GM18508 (cell line): ENCODE measurements at regions not wholly inside any gene's neighbourhood (a gene's known extent, or its start where the extent isn't known, plus 50 kb on each side); places are given as distances from the start of the nearest gene placed in this dataset.
"Not testable (repeated sequence)": the region's sequence is repeated elsewhere in the genome, so short reads cannot be mapped to it uniquely, and the experiment has no call there.

Source experiments
- ATAC-seq: cut with Tn5 transposase; IDR thresholded peaks from one replicate; pipeline ENCODE4 v1.9.1; 2021; ENCODE audit warnings: moderate number of reproducible peaks; ENCODE audit not compliant: insufficient read depth, unreplicated experiment

DNA sequence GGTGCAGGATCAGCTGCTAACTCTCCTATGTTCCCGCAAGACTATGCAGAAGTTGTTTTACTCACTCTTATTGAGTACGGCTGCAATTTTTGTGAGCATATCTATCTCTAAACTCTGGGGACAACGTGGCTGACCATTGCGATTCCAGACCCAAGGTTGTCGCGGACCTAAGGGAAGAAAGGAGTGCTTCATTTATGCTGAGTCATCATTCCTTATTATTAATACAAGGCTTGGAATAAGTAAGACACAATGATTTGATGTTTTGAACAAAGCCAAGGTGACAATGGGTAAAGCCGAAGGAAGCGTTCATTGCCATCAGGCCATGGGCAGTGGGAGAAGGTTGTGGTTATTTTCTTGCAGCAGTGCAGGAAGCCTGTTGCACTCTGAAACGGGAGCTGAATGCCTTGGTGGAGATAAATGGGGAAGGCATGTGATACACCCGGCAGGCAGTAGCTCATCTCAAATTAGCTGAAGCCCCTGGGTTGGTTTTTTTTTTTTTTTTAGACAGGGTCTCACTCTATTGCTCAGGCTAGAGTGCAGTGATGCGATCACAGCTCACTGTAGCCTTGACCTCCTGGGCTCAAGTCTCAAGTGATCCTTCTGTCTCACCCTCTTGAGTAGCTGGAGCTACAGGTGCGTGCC lies 605.7 kb downstream of the TYW1 start:
- no peak for ATAC-seq

DNA sequence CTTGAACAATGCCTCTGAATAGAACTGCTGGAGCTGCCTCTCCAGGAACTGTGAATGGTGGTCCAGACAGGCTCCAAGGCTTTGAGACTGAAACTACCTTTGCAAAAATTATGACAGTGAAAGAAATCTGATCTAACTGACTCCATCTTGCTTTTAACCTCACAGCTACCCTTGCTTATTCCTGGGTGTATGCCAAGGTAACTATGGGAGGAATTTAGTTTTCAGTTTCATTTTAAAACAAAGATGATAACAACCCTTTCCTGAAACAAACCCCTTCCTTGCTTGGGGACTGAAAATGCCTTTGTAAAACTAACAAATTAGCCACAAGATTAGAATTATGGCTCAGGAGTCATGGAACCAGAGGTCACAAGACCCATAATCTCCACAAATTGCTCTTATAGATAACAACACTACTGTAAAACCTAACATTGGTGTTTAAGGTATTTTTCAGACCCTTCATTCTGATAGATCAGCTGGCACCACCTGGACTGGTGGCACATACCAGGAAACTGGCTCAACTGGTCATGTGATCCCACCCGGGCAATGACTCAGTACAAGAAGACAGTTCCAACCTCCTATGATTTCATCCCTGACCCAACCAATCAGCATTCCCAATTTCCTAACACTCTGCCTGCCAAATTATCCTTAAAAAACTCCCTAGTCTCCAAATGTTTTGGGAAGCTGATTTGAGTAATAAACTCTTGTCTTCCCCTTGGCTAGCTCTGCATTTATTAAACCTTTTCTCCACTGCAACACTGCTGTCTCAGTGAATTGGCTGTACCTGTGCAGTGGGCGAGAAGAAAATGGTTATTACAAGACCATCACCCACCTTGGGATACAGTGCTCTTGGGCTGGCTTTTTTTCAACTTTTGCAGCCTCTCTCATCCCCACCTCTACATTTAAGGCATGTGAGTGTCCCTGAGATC lies 608.1 kb downstream of the TYW1 start:
- no peak for ATAC-seq

DNA sequence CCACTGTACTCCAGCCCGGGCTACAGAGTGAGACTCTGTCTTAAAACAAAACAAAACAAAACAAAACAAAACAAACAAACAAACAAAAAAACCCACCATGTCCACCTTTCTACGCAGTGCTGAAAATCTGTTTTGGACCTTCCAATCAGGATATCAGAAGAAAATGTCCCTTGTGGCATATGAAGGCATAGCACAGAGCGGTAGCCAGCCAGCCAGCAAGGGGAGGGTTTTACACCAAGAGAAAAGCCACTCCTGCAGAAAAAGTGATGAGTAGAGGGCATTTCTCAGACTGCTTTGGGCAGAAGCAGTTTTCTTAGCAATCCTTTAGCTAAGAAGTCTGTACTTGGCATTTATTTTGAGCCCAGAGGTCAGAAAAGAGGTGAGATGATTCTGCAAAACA lies 612.2 kb downstream of the TYW1 start:
- ATAC-seq = no peak

DNA sequence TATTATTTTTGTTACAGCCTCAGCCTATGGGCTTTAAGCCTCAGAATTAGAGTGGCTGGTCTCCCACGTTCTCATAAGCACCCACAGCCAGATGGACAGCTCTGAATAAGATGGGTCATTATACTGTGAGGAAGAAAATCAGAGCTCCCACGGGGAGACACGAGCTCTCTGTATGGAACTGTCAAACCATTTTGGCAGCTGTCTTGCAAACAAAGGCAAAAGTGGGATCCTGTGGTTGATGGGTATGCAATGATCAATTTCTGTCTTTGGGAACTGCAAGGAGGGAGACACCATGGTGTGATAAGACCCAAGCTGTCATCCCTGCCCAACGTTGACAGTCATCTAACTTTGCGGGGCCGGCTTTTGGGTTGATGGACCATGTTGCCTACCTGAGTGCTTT lies 614.3 kb downstream of the TYW1 start:
- no peak for ATAC-seq

DNA sequence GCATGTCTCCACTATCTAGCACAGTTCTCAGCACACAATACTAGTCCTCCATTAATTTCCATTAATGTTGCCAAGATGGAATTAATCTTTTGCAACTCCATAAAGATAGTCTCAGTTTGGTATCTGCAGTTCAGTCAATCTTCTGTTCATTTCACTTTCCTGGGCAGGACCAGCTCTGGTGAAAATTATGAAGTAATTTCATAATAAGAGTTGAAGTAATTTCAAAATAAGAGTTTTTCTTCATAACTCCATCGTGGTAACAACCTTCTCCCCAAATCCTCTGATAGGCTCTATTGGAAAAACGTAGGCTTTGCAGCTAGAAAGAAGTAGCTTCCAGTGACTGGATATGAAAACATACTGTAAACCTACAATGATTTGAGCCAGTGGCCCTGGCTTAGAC lies 618.2 kb downstream of the TYW1 start:
- no peak for ATAC-seq

DNA sequence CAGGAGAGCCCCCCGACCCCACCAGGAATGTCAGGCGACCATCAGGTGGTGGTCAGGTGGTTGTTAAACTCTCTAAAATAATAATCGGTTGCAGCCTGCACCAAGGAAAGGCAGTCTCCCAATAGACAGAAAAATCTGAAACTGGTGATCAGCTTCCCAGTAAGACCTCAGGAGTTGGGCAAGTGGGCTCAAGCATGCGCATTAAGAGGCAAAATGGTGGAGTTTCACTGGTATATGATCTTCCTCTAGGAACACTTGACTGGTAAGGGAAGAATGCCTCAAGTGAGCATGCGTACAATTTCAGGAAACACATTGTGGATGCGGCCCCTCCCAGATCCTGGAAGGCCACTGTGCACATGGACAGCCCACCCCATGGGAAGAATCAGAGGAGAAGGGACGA lies 619.9 kb downstream of the TYW1 start:
- ATAC-seq = no peak

DNA sequence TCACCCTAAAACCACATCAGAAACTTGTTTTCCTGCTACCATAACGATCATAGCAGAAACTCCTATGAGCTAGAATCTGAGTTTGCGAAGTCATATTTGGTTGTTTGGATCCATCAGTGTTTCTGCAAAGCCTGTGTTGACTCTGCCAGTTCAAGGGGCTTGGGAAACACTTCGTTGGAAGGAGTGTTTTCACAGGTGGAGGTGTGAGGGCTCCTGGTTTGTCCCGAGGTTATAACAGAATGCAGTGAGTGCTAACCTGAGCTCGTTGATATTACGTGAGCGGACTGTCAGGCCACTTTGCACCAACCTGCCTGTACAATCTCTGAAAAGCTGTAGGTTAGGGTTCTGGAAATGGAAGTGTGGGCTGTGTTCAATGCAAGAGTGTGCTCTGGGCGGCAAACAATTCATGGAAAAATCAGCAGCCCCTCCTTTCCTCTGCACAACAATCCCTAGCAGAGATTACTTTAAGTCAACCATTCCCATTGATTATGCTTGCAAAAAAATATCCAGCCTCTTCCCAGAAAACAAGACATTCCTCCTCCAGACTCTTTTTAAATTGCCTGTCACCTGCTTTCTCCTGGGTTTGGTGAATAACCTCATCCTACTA lies 622.0 kb downstream of the TYW1 start:
- no peak for ATAC-seq

DNA sequence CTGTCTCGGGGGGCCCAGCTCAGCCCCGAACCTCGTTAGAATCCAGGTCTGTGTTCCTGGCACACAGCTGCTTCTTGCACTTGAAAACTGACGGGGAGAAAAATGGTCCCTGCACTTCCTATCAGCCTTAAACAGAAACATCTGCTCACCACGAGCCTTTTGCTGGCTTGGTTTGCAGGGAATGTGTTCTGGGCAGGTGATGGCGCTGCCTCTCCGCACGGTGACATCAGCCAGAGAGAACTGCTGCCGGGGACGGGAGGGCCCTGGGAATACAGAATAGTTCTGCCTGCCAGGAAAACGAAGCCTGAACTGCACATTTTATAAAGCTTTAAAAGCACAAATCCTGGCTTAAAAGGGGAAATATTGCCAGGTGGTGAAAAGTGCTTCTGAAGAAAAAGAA lies 622.5 kb downstream of the TYW1 start:
- ATAC-seq = no peak

DNA sequence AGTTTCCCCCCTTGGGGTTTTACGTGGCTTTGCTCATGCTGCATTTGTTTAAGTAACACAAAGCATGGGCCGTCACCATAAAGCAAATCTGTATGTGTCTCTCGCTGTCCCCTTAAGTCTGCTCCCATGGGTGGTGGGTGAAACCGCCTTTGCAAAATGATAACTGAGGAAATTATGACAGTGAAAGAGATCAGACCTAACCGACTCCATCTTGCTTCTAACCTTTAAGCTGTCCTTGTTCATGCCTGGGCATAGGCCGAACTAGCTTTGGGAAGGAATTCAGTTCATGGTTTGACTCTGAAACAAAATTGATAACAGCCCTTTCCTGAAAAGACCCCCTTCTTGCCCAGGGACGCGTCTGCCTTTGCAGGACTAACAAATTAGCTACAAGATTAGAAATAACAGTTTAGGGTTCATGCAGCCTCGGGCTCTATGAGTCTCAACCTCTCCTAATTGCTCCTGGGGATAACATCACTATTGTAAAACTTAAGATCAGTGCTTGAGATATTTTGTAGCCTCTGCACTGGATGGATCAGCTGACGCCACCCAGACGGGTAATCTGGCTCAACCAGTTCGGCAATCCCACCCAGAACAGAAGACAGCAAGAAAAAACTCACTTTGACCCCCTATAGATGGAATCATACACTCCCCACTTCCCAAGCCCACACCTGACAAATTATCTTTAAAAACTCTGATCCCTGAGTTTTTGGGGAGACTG lies 623.7 kb downstream of the TYW1 start:
- ATAC-seq = no peak

DNA sequence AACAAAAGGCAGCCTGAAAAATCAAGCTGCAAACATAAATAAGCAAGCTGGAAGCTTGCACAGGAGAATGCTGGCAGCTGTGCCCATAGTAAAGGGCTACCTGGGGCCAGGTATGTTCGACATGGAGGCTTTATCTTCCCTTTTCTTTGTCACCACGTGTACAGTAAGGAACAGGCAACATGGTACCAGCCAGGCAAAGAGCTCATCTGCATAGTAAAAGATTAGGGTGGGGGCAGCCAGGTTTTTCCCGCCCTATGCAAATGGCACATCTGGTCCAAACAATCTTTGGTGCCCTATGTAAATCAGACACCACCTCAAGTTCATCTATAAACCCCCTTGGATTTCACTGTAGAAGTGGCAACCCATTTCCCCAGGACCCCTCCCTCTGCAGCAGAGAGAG lies 625.1 kb downstream of the TYW1 start:
- ATAC-seq = no peak

DNA sequence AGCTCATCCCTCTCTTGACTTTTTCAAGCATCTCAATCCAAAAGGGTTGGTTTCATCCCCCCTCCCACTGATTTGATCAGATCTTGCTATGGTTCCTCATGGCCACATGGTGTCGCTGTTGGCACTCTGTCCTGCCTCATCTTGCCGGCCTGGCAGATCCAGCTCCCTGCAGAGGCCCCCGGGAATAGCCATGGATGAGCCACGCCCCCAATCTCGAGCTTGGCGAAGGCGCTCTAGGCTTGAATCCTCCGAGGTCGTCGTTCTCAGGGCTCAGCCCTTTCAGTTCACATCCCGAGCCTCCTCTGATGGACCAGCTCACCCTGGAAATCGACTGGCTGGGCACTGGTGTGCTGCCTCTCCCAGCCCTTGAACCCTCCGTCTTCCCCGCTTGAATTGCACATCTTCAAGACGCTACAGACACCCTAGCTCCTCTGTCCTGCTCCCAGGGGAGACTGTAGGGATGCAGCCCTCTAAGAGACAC lies 628.7 kb downstream of the TYW1 start:
- ATAC-seq = no peak

DNA sequence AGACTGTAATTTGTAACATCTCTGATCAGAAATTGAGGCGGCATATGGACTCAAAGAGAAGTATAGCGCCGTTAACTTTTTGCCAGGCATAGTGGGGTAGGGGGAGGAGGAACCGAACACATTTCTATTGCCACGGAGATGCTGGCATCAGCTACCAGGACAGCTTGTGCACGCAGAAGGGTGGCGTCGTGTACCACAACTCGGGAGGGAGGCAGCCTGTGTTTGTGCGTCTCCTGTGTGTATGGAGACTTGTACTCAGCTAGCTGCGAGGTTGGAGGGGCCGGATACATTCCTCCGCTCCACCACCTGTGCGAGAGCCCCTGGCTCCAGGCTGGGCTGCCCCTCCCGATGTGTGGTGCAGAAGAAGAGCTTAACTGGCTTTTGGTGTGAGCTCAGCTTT lies 634.8 kb downstream of the TYW1 start:
- no peak for ATAC-seq

DNA sequence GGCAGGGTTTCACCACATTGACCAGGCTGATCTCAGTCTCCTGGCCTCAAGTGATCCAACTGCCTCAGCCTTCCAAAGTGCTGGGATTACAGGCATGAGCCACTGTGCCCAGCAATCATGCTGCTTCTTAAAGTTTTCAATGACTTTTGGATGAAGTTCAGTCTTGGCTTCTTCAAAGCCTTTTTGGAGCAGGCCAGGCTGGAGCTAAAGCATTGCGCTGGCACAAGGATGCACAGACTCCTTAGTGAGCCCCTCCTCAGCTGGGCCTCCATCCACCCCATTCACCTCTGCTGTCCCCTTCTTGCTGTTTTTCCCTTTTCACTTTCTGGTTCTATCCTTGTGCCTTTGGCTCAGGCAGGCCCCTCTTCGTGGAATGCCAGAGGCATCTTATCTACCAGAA lies 638.6 kb downstream of the TYW1 start:
- ATAC-seq = no peak

DNA sequence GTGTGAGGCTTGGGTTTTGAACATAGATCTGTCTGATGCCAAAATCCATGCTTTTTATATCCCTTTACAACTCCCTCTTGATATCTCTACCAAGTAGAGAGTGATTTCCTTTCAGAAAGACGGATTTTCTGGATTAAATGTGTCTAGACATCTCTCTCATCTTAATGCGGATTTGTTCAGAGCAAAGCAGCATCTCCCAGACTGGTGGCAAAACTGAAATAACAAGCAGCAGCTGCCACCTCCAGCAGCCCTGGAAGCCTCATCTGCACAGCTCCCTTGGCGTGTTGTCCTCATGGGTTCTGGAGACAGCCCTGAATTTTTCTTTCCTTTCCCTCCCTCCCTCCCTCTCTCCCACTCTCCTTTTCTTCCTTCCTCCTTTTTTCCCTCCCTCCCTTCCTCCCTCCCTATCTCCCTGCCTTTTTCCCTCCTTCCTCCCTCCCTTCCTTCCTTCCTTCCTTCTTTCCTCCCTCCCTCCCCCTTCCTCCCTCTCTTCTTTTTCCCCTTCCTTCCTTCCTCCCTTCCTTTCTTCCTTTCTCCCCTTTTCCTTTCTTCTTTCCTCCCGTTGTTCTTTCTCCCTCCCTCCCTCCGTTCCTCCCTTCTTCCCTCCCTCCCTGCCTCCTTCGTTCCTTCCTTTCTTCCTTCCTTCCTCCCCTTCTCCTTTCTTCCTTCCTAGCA lies 639.9 kb downstream of the TYW1 start:
- ATAC-seq = no peak

DNA sequence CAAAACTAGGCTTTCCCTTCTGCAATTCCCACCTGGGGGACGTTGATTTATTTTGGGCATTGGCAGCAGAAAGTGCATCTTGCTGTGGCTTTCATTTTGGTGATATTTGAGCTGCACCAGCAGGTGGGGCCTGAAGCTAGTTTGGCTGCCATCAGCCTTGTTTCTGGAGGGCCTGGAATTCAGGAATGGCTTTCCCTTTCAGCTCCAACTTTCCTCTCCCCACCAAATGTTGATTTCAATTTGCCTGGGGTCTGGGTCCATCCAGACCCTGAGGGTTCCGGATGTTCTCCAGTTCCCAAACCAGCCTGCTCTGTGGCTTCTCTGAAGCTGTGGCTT lies 640.4 kb downstream of the TYW1 start:
- ATAC-seq = no peak

DNA sequence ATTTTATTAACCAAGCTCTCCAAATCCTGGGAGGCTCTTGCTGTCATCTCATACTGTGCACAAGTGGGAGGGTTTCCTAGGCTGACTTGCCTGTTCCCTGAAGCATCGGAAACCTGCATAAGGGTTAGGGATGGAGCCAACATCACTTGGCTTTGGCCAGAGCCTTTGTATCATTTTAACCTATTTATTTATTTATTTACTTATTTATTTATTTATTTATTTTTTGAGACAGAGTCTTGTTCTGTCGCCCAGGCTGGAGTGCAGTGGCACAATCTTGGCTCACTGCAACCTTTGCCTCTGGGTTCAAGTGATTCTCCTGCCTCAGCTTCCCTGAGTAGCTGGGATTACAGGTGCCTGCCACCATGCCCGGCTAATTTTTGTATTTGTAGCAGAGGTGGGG lies 645.9 kb downstream of the TYW1 start:
- not testable (repeated sequence) for ATAC-seq

DNA sequence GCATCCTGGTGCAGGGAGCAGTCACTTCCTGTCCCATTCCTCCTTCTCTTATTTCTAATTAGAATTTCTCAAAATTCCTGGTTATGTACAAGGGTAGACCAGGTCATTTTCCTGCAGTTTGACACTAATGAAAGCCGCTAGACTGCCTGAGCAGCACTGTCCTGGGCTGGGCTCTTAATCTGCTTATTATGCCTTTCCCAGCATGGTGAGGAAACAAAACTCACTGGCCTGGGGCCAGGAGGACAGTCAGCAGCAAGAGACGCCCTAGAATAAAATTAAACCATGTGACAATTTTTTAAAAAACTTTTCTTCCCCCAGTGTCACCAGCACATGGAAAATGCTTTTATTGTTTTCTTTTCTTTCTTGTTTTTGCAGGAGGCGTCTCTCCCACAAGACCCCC lies 647.5 kb downstream of the TYW1 start:
- no peak for ATAC-seq

DNA sequence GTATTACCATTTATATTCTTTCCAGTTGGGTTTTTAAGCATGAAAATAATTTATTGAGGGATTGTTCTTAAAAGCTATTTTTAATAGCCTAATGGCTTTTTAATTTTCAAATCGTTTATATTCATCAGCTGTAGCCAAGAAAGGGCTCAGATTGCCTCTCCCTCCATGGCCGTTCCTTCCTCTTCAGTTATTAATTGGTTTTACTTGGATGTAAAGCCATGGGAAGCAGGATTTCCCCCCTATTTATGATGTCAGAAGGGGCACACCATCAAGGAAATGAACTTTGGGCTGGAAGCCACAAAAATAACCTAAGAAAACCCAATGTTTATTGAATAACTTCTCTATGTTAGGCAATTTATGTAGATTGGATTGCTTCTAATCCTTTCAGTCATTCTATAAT lies 656.3 kb downstream of the TYW1 start:
- no peak for ATAC-seq

DNA sequence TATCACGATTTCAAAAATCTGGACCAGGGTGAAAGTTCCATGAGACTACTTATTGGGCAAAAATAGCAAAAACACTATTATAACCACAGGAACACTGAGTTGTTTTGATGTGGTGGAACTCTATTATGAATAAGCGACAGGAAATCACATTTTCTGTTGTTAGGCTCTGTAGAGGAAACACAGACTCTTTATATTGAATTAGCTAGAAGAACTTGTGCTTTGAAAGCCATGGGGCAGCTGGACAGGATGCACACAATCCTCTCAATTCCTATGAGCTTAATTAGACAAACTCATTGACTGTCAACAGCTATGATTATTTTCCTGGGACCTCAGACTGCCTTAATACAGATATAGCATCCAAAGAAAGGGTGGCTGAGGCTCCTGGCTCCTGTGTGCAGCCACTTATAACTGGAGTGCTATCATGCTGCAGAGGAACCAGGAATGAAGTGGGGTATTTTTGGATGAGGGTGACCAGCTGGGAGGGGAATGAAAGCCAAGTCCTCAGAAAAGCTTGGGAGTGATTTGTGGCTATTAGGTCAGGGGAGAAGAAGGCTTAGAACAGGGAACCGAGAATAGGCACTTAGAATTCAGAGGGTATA lies 657.3 kb downstream of the TYW1 start:
- no peak for ATAC-seq

DNA sequence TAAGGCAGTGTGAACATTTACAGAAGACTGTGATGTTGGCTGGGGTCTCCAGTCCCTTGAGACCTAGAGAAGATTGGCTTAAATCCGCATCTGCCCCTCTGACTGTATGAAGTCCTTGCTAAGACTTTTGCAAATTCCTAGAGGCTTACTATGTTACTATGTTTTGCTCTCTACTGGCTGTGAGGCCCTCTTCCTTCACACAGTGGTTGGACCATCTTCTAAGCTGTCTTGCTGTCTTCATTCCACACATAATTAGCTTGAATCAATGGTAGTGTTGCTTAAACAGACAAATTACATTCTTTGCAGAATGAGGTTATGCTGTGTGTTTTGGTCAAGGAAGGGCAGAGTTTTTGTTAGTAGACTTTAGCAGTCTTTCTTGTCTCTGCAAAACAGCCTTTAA lies 658.0 kb downstream of the TYW1 start:
- ATAC-seq = no peak
